GM21447 (cell line): ENCODE measurements at regions not wholly inside any gene's neighbourhood (a gene's known extent, or its start where the extent isn't known, plus 50 kb on each side); places are given as distances from the start of the nearest gene placed in this dataset.

Source experiments
- ATAC-seq: cut with Tn5 transposase; IDR thresholded peaks from one replicate; pipeline ENCODE4 v1.9.1; 2021; ENCODE audit not compliant: unreplicated experiment

DNA sequence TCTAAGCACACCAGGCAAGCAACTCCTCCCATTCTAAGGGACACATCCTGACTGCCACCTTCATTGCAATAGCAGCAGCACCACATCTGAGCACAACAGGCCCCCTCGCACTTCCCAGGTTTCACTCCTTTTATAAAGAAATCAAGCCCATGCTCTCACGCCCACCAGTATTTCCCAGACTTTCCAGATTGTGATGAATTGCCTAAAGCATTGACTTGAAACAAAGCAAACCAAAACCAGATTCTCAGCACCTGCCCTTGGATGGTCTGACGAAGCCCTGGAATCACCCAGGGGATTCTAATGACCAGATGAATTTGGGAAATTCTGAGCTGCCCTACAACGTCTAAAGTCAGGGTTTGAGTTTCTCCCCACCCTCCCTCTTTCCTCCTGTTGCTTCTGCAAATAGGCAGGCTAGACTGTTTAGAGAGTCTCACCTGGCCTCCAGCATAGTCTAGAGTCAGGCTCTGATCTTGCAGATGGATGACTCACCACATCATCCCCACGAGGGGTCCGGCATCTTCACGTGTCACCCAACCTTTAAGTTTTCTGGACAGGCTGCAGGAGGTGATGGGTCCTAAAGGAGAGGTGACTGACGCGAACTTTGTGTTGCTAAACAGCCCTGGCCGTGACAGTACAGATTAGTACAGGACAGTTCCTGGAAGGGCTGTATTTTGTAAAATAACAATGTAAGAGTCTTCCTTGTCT, 198.0 kb downstream of the SKIDA1 start:
- no peak for ATAC-seq

DNA sequence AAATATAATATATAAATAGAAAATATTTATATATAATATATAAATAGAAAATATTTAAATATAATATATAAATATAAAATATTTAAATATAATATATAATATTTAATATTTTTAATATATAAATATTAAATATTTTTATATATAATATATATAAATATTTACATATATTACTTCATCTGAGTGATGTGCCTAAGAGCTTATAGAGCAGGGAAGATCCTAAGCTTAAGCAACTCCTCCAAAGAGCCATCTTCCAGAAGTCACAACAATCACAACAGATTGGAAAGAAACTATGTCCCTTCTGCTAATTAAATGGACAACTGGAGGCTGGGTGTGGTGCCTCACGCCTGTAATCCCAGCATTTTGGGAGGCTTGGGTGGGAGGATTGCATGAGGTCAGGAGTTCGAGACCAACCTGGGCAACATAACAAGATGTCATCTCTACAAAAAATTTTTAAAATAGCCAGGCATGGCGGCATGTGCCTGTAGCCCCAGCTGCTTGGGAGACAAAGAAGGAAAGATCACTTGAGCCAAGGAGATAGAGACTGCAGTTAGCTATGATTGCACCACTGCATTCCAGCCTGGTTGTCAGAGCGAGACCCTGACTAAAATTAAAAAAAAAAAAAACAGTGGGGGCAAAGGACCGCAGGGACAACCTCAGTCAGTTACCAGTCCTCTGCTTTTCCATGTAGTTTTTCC, 198.7 kb downstream of the SKIDA1 start:
- no peak for ATAC-seq

DNA sequence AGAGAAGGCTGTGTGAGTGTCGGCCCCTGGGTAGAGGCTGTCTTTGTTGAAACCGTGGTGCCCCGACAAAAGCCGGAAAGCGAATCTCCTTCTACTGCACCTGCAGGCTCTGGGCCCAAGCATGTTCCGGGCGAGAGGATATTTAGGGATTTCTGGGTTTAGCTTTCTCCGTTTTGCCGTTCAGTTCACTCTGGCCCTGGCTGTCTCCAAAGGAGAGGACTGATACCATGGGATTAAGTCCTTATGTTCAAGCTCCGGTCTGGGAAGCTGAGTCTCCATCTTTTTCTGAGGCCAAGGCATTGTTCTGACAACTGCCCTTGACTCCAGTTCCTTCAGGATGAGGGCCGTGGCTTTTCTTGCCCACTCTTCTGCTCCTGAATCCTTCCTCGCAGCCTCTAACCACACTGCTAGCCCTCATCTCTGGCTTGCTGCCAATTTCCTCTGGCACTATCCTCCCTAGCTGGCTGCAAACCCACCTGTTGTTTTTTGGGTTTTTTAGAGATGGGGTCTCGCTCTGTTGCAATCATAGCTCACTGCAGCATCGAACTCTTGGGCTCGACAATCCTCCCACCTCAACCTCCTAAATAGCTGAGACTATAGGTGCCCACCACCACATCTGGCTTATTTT, 206.8 kb downstream of the SKIDA1 start:
- ATAC-seq, result no peak

DNA sequence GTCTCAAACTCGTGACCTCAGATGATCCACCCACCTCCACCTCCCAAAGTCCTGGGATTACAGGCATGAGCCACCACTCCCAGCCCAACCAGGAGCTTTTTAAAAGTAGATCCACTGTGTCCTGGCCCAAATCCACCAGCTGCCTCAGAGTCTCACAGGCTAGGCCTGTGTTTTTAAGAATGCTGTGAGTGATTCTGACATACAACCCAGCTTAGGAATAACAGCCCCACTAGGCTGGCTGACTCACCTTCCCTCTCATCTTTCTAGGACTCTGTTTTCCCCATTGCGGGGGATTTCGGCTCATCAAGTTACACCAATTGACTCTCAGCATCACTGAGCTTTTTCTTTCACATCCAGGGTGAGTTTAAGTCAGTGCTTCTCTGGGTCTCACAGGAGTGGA, 207.6 kb downstream of the SKIDA1 start:
- no peak for ATAC-seq

DNA sequence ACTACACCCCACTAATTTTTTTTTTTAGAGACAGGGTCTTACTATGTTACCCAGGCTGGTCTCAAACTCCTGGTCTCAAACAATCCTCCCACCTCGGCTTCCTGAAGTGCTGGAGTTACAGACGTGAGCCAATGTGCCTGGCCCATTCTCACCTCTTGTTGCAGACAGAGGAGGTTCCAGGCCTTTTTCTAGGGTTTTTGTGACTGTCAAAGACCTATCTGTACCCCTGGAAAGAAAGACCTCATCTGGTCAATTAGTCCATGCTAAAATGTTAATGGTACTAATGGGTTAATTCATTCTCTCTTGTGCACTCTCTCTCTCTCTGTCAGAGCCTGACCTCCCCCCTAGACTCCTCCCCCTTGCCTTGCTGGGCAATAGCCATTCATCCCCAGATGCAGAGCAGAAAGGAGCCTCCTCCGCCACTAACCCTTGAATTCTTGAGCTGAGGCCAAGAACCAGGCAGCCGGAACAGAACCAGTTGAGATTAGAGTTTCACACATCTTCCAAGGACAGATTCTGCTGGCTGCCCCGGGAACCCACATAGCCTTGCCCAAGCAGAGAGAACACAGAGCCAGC, 209.7 kb downstream of the SKIDA1 start:
- no peak for ATAC-seq

DNA sequence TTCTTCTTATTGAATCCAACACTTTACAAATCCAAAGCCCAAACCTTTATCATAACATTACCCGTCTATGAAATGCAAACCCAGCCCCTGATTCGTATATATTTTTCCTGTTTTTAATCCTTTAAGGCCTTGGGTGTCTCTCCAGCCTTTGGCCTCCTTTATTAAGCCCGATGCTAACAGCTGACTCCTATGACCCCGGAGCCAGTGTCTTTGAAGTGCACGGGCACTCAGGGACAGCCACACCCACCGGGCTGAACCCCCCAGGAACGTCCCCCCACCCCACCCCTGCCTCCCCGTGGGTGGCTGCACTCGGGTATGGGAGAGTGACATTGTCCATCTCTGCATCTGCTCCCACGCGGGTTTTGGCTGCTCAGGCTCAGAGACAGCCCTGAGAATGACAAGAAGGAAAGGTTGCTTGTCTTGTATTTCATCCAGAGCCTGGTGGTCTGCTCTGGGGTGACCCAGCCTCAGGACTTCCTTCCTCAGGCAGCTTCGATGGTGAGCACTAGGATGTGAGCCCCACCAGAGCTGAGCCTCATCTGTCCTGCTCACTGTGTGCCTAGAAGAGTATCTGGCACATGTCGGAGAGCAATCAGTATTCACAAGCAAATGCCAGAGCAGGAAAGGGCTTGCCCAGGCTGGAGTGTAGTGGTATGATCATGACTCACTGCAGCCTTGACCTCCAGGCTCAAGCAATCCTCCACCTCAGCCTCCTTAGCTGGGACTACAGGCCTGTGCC, 210.4 kb downstream of the SKIDA1 start:
- no peak for ATAC-seq

DNA sequence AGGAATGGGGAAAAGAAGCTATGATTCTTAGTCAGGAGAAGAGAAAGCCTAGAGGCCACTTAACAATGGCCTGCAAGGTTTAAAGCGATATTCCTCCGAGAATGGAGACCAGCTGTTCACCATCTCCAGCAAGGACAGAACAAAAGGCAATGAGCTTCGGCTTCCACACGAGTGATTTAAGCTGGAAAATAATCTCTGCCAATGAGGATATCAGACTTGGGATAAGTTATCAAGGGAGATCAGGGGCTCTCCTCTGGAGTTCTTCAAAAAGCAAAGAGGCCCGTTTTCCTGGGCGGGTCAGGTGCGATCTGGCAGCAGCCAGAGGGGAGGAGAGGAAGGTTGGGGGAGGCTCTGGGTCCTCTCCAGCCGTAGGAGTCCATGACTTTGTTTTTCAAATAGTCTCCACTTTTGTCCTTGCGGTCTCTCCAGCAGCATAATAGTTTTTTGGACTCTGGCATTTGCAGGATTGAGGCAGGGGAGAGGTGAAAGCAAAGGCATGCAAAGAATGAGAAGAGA, 211.3 kb downstream of the SKIDA1 start:
- no peak for ATAC-seq

DNA sequence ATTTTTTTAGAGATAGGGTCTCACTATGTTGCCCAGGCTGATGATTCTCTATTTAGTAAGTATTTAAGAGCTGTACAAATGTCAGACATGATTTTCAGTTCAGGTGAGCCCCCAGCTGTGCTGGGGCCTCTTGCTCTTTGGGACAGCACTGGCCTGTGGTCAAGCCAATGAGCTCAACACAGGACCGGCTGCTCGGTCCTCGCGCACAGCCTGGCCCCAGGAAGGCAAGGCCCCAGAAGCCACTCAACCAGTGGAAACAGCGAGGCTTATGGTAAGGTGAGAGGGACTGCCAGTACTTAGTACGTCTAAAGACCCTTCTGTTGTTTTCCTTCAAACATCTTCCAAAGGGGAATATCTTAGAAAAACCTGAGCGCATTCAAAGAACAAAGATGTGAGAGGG, 211.8 kb downstream of the SKIDA1 start:
- ATAC-seq, result no peak

DNA sequence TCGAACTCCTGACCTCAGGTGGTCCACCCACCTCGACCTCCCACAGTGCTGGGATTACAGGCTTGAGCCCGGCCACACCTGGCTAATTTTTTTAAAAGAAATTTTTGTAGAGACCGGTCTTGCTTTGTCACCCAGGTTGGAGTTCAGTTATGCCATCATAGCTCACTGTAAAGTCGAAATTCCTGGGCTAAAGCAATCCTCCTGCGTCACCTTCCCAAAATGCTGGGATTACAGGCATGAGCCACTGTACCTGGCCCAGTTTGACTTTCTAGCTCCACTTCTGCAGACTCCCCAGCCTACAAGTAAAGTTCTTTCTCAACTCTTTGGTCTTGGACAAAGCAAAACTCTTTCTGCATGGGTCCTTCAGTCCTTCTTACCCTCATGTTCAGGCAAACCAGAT, 214.1 kb downstream of the SKIDA1 start:
- ATAC-seq, result no peak

DNA sequence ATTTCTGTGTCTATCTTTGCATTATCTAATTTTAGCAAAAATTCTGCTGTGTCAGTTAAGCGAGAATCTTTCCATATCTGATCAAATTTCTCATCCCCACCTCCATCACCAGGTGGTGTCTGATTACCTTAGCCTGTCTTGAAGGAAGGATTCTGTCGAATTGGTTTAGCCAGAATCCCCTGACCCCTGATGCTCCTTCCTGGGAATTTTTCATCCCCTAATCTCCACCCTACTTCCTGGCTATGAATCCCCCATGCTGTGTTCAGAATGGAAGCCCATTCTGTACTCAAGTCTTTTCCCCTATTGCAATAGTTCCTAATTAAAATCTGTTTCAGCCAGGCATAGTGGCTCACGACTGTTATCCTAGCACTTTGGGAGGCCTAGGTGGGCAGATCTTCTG, 216.1 kb downstream of the SKIDA1 start:
- ATAC-seq, result no peak

DNA sequence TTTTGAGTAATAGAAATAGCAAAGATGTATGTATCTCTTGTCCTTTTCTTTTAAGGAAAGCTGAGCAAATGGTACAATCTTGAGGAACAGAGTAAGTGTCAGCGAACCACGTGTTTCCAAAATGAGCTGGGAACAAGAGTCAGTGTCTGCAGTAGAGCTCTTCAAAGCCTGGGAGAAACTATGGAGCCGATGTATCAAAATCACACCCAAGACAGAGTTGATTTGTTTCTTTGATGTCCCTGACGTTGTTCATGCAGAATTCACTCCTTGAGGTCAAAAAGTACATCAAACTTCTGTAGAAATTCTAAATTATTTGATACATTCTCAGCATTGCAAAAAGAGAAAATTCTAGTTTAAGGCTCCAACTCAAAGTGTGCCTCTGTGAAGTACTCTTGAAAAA, 216.5 kb downstream of the SKIDA1 start:
- ATAC-seq, result no peak

DNA sequence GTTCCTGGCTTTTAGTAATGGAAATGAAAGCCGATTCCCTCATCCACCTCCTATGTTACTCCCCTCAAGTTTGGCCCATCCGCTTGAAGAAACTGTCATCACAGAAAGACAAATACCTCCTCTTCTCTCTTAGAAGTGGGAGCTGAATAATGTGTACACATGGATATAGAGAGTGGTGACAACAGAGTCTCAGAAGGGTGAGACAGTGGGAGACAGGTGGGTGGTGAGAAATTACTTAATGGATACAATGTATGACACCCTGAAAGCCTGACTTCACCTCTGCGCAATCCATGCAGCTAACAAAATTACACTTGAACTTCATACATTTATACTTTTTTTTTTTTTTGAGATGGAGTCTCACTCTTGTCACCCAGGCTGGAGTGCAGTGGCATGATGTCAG, 217.5 kb downstream of the SKIDA1 start:
- ATAC-seq, result no peak

DNA sequence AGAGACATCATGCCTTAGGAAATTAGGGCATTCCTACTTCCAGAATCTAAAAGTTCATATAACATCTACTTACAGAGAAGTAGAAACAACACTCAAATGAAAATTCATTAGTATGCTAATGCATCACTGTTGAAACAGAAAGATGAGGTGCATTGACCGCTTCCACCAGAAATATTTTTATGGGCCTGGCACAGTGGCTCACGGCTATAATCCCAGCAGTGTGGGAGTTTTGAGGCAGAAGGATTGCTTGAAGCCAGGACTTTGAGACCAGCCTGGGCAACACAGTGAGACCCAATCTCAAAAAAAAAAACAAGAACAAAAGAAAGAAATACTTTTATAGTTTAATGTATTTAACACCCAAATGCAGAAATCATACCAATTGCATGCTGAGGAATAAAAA, 220.9 kb downstream of the SKIDA1 start:
- ATAC-seq, result no peak

DNA sequence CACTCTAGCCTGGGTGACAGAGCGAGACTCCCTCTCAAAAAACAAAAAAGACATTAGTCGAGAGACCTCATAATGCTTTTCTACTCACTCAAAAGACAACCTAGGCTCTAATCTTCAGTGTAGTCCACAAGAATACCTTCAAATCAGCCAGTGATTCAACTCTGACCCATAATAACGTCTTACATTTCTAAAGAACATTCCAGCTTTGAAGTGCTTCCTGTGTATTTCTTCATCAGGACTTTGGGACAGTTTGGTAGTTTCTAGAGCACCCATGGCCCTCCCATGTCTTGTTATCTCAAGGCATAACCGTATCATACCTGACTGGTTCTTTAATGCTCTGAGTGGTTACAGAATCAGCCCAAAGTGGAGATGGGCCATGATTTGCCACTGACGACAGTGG, 221.3 kb downstream of the SKIDA1 start:
- ATAC-seq, result no peak

DNA sequence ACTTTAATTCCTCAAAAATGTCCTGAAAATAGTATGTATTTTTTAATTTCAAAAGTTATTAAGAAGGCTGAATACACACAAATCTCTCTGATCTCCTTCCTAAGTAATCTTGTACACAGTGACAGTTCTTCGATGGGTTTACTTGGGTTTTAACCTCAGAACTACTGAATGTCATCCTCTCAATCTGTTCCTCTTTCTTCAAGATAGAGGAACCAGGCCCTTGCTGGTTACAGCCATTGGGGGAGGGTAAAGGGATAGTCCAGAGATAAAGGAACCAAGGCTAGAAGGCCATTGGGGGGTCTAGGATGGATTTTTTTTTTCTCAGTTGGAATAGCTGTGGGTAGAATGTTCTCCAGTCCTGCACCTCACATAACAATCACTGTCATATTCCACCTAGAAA, 224.9 kb downstream of the SKIDA1 start:
- no peak for ATAC-seq

DNA sequence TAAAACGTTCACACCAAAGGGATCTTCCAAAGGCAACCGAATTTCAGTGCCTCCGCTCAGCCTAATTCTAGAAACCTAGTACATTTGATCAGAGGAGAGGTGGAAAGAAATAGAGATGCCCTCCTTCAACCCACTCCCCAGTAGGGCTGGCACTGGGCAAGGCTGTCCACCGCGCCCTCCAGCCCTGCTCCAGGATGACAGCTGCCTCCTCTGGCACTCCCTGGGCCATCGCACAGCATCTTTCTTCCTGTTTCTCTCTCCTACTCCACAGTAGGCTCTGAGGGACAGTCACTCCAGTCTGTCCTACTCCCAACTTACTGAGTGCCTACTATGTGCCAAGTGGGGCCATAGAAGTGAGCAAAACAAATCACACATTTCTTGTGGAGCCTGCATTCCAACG, 226.2 kb downstream of the SKIDA1 start:
- ATAC-seq, result no peak

DNA sequence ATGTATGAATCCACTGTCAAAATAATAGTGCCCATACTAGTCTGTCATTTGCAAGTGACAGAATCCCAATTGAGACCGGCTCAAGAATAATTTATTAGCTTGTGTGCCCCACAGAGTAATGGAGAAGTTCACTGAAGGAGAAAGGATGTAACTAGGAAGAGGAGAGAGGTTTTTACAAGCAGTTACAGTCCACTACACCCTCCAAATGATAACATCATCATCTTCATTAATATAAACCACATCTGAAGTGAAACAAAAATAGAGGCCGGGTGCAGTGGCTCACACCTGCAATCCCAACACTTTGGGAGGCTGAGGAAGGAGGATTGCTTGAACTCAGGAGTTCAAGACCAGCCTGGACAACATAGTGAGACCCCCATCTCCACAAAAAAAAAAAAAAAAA, 226.8 kb downstream of the SKIDA1 start:
- no peak for ATAC-seq

DNA sequence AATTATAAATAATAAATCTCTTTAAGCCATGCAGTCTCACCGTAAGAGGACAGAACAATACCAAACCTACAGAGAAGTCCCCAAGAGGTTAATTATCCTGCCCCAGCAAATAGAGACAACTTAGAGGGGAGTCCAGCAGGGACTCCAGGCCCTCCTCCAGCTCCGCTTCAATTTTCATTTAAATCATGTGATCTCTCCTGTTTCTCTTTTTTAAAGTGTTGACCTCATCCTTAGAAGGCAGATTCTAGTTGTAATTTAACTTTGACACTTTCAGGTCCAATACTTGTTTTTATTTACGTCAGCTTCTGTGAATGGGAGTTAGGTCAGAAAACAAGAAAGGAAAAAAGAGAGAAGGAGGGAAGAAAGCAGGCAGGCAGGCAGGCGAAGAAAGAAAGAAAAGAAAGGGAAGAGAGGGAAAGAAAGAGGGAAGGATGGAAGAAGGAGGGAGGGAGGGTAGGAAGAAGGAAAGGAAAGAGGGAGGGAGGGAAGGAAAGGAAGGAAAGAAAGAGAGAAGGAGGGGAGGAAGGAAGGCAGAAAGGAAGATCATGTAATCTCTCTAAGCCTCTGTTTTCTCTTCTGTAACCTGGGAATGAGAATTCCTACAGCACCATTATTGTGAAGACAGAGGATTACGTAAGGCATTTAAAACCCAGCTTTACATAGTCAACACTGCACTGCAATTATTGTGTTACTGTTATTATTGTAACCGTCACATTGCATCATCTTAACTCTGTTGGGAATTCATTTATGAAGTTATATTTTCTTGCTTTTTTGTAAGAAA, 227.7 kb downstream of the SKIDA1 start:
- ATAC-seq, result no peak

DNA sequence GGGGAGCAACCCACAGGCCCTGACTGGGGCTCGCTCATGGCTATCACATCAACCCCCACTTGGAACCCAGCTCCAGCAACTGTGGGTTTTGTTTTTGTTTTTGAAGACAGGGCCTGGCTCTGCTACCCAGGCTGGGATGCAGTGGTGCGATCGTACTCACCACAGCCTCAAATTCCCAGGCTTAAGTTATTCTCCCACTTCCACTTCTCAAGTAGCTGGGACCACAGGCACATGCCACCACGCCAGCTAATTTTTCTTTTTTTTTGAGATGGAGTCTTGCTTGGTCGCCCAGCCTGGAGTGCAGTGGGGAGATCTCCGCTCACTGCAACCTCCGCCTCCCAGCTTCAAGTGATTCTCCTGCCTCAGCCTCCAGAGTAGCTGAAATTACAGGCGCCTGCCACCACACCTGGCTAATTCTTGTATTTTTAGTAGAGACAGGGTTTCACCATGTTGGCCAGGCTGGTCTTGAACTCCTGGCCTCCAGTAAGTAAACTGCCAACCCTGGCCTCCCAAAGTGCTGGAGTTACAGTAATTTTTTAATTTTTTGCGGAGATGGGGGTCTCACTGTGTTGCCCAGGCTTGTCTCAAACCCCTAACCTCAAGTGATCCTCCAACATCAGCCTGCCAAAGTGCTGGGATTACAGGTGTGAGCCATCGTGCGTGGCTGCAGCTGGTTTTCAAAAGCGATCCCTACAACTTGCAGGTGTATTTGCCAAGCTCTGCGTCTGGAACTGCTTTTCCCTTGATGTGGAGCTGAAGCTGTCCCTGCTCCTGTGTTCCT, 228.7 kb downstream of the SKIDA1 start:
- no peak for ATAC-seq
